Naive B cell (primary cell): ENCODE measurements at regions not wholly inside any gene's neighbourhood (a gene's known extent, or its start where the extent isn't known, plus 50 kb on each side); places are given as distances from the start of the nearest gene placed in this dataset.
"Not testable (repeated sequence)": the region's sequence is repeated elsewhere in the genome, so short reads cannot be mapped to it uniquely, and the experiment has no call there.

ENCODE experiments used
- ATAC-seq, 2 donors: fragments of 150-1000 bp; cut with Tn5 transposase; 2 replicates each; pipeline ENCODE4 v1.10.0; 2021; ENCODE audit warnings: low read depth in 2 of 2, mild to moderate bottlenecking in 2 of 2, moderate library complexity in 2 of 2
- DNase-seq: peaks from one replicate; pipeline ENCODE4 v3.0.0; 2022
- H3K27ac Mint-ChIP-seq, 6 donors: one replicate each; pipeline ENCODE4 v1.8.0; 2020 to 2022; ENCODE audit warnings: mild to moderate bottlenecking in 6 of 6, mixed read lengths in 6 of 6, moderate library complexity in 5 of 6, inconsistent platforms in 2 of 6
- H3K27me3 Mint-ChIP-seq, 3 donors: one replicate each; pipeline ENCODE4 v1.8.0; 2021 to 2022; ENCODE audit warnings: mixed read lengths in 3 of 3, mild to moderate bottlenecking in 1 of 3
- H3K36me3 Mint-ChIP-seq, 2 donors: one replicate each; pipeline ENCODE4 v1.8.0; 2020 to 2022; ENCODE audit warnings: mixed read lengths in 2 of 2, inconsistent platforms in 1 of 2, mild to moderate bottlenecking in 1 of 2
- H3K4me1 Mint-ChIP-seq, 3 donors: one replicate each; pipeline ENCODE4 v1.8.0; 2020 to 2022; ENCODE audit warnings: mixed read lengths in 3 of 3, inconsistent platforms in 1 of 3, mild to moderate bottlenecking in 1 of 3, moderate library complexity in 1 of 3
- H3K4me3 Mint-ChIP-seq, 8 donors: one replicate each; pipeline ENCODE4 v1.8.0; 2020 to 2022; ENCODE audit warnings: mild to moderate bottlenecking in 8 of 8, mixed read lengths in 8 of 8, moderate library complexity in 8 of 8, inconsistent platforms in 2 of 8
- H3K9me3 Mint-ChIP-seq, 7 donors: one replicate each; pipeline ENCODE4 v1.8.0; 2020 to 2022; ENCODE audit warnings: mixed read lengths in 7 of 7, mild to moderate bottlenecking in 5 of 7, inconsistent platforms in 2 of 7, moderate library complexity in 1 of 7

DNA sequence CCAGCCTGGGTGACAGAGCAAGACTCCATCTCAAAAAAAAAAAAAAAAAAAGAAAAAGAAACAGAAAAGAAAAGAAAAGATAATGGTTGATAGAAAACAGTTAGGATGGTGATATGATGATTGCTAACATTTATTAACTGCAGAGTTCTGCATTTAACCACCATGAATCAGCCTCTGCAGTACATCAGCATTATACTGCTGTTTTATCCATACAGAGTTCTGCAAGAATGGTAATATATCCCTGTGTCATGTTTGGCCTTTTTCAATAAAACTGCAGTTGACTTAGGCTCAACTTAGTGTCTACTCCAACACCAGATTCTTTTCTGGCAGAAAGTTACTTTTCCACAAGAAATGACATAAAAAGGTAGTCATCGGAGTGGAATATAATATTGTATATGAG, 62.6 kb downstream of the DUSP6 start:
- no peak overlapping the region for H3K27ac Mint-ChIP-seq
- DNase-seq (no peak), ATAC-seq (no peak)
- H3K4me3 Mint-ChIP-seq = no peak overlapping the region
- H3K36me3 Mint-ChIP-seq = no peaks in the 10 kb centered on the region
- H3K9me3 Mint-ChIP-seq = no peaks in the 10 kb centered on the region
- H3K4me1 Mint-ChIP-seq = no peaks in the 10 kb centered on the region
- peaks cover 0 to 2% (median 0%) of the 10 kb centered on the region in 3 donors for H3K27me3 Mint-ChIP-seq

DNA sequence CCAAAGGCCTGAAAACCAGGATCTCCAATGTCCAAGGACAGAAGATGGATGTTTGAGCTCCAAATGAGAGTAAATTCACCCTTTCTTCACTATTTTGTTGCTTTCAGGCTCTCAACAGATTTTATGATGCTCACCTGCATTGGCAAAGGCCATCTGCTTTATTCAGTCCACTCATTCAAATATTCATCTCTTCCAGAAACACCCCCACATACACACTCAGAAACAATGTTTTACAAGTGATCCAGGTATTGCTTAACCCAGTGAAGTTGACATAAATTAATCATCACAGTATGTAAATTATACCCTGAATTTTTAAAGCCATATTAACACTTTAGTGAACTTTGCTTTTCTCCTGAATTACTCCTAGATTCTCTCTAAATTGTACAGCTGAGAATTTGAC, 63.3 kb downstream of the DUSP6 start:
- DNase-seq (no peak), ATAC-seq (no peak)
- H3K9me3 Mint-ChIP-seq = no peaks in the 10 kb centered on the region
- H3K27ac Mint-ChIP-seq = no peak overlapping the region
- H3K4me3 Mint-ChIP-seq = no peak overlapping the region
- no peaks in the 10 kb centered on the region for H3K27me3 Mint-ChIP-seq
- H3K36me3 Mint-ChIP-seq = no peaks in the 10 kb centered on the region
- H3K4me1 Mint-ChIP-seq = no peaks in the 10 kb centered on the region

- H3K27me3 Mint-ChIP-seq = no peaks in the 10 kb centered on the region
- no peaks in the 10 kb centered on the region for H3K36me3 Mint-ChIP-seq
- ATAC-seq (no peak), DNase-seq (no peak)
- no peak overlapping the region for H3K27ac Mint-ChIP-seq
- H3K4me1 Mint-ChIP-seq = peaks cover 0 to 3% (median 0%) of the 10 kb centered on the region in 3 donors
- H3K4me3 Mint-ChIP-seq = no peak overlapping the region
- H3K9me3 Mint-ChIP-seq = no peaks in the 10 kb centered on the region
Measured at GRCh38 chr12:89286501-89286900, 65.8 kb downstream of the DUSP6 start.

DNA sequence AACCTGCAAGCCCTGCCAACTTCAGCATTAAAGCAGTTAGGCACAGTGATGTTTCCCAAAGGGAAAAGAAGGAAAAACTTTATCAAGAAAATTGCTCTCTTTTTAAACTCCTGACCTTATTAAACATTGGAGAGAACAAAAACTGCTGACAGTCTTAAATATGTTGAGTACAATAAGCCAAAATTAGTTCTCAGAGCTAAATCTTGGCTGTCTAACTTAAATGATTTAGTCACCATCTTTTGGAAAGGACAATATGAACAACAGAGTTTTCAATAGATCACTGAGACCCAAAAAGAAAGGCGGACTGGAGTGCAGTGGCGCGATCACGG, 70.8 kb downstream of the DUSP6 start:
- peak overlapping the region in 1 of 8 donors; percentile 60 for H3K4me3 Mint-ChIP-seq
- peak overlapping the region in 1 of 6 donors; percentile 15 for H3K27ac Mint-ChIP-seq
- H3K9me3 Mint-ChIP-seq = peaks cover 0 to 2% (median 0%) of the 10 kb centered on the region in 7 donors
- peaks cover 0 to 13% (median 8%) of the 10 kb centered on the region in 3 donors for H3K4me1 Mint-ChIP-seq
- H3K27me3 Mint-ChIP-seq = no peaks in the 10 kb centered on the region
- DNase-seq = no peak
- ATAC-seq = no peak
- no peaks in the 10 kb centered on the region for H3K36me3 Mint-ChIP-seq

- Mint-ChIP-seq H3K36me3 (no peaks in the 10 kb centered on the region), H3K4me3 (peak overlapping the region in 3 of 8 donors; percentile 35 to 60 (median 60)), H3K27ac (no peak overlapping the region), H3K27me3 (no peaks in the 10 kb centered on the region), H3K4me1 (peaks cover 0 to 13% (median 8%) of the 10 kb centered on the region in 3 donors), H3K9me3 (peaks cover 0 to 2% (median 0%) of the 10 kb centered on the region in 7 donors)
- ATAC-seq (no peak), DNase-seq (peak; percentile 5)
Measured at GRCh38 chr12:89280833-89281538, 71.3 kb downstream of the DUSP6 start.

GRCh38 chr12:89279499-89279898, 72.8 kb downstream of the DUSP6 start:
- H3K27ac Mint-ChIP-seq = peak overlapping the region in 1 of 6 donors; percentile 38
- peaks cover 0 to 13% (median 8%) of the 10 kb centered on the region in 3 donors for H3K4me1 Mint-ChIP-seq

GRCh38 chr12:89278862-89279261, 73.4 kb downstream of the DUSP6 start:
- H3K4me1 Mint-ChIP-seq = peaks cover 0 to 13% (median 8%) of the 10 kb centered on the region in 3 donors
- H3K27ac Mint-ChIP-seq = peak overlapping the region in 1 of 6 donors; percentile 40
- H3K9me3 Mint-ChIP-seq = peaks cover 0 to 2% (median 0%) of the 10 kb centered on the region in 7 donors
- ATAC-seq (no peak), DNase-seq (no peak)
- no peaks in the 10 kb centered on the region for H3K27me3 Mint-ChIP-seq
- H3K4me3 Mint-ChIP-seq = no peak overlapping the region
- no peaks in the 10 kb centered on the region for H3K36me3 Mint-ChIP-seq

More at GRCh38 chr12:89279499-89279898, 72.8 kb downstream of the DUSP6 start:
- DNase-seq = no peak
- no peaks in the 10 kb centered on the region for H3K27me3 Mint-ChIP-seq
- ATAC-seq = no peak
- H3K9me3 Mint-ChIP-seq = peaks cover 0 to 2% (median 0%) of the 10 kb centered on the region in 7 donors
- no peak overlapping the region for H3K4me3 Mint-ChIP-seq
- no peaks in the 10 kb centered on the region for H3K36me3 Mint-ChIP-seq

DNA sequence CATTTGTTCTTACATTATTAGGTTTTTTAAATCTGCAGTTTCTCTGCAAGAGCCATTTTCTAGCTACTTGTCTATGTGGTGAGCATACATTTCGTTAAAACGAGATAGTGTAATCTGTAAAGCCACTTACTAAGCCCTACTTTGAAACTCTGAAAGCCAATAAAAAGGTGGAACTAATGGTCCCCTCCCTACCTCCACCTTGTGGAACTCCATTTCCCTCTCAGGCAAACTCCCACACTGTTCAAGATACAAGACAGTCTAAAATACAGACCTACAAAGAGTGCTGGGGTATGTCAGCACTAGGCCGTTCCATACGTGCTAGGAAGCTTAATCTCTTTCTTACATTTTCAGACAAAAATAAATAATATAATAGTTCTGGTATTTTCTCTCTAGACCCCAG, 74.1 kb downstream of the DUSP6 start:
- Mint-ChIP-seq H3K27me3 (no peaks in the 10 kb centered on the region), H3K27ac (peak overlapping the region in 1 of 6 donors; percentile 15), H3K36me3 (no peaks in the 10 kb centered on the region), H3K4me3 (no peak overlapping the region), H3K4me1 (peaks cover 0 to 13% (median 8%) of the 10 kb centered on the region in 3 donors), H3K9me3 (peaks cover 0 to 2% (median 0%) of the 10 kb centered on the region in 7 donors)
- no peak for DNase-seq
- ATAC-seq = no peak

DNA sequence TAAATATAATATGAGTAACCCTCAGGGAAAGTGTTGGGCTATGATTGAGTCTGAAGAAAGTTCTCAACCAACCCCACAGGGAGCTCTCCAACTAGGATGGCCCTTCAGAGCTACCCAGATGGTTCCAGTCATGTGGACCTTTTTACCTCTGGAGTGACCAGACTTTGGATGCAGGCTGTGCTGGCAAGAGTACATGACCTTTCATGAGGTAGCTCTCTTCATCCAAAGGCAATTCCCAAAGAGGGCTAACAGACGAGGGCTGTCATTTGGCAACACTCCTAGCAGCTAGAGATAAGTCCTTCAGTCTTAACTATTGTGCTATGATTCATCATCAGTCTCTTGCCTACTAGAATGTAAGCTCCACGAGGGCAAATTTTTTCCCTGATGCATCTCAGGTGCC, 75.4 kb downstream of the DUSP6 start:
- H3K4me3 Mint-ChIP-seq = no peak overlapping the region
- peaks cover 0 to 13% (median 8%) of the 10 kb centered on the region in 3 donors for H3K4me1 Mint-ChIP-seq
- DNase-seq (no peak), ATAC-seq (no peak)
- no peaks in the 10 kb centered on the region for H3K27me3 Mint-ChIP-seq
- peaks cover 0 to 2% (median 0%) of the 10 kb centered on the region in 7 donors for H3K9me3 Mint-ChIP-seq
- H3K36me3 Mint-ChIP-seq = no peaks in the 10 kb centered on the region
- no peak overlapping the region for H3K27ac Mint-ChIP-seq

GRCh38 chr12:89273525-89273924, 78.8 kb downstream of the DUSP6 start:
- ATAC-seq (no peak), DNase-seq (no peak)
- Mint-ChIP-seq H3K27ac (no peak overlapping the region), H3K27me3 (no peaks in the 10 kb centered on the region), H3K36me3 (no peaks in the 10 kb centered on the region), H3K9me3 (peaks cover 0 to 8% (median 5%) of the 10 kb centered on the region in 7 donors), H3K4me3 (no peak overlapping the region), H3K4me1 (no peaks in the 10 kb centered on the region)

- ATAC-seq (no peak), DNase-seq (no peak)
- H3K4me3 Mint-ChIP-seq = no peak overlapping the region
- H3K4me1 Mint-ChIP-seq = peaks cover 5 to 10% (median 7%) of the 10 kb centered on the region in 3 donors
- H3K36me3 Mint-ChIP-seq = no peaks in the 10 kb centered on the region
- peaks cover 0 to 4% (median 0%) of the 10 kb centered on the region in 3 donors for H3K27me3 Mint-ChIP-seq
- H3K9me3 Mint-ChIP-seq = peaks cover 0 to 8% (median 5%) of the 10 kb centered on the region in 7 donors
- no peak overlapping the region for H3K27ac Mint-ChIP-seq
Measured at GRCh38 chr12:89270548-89270947, 81.8 kb downstream of the DUSP6 start.

- Mint-ChIP-seq H3K9me3 (peaks cover 0 to 8% (median 5%) of the 10 kb centered on the region in 7 donors), H3K4me1 (peaks cover 5 to 10% (median 7%) of the 10 kb centered on the region in 3 donors), H3K4me3 (no peak overlapping the region), H3K27ac (no peak overlapping the region), H3K36me3 (no peaks in the 10 kb centered on the region), H3K27me3 (peaks cover 0 to 4% (median 0%) of the 10 kb centered on the region in 3 donors)
- no peak for DNase-seq
- no peak for ATAC-seq
Measured at GRCh38 chr12:89269174-89269573, 83.1 kb downstream of the DUSP6 start.

- Mint-ChIP-seq H3K4me1 (peaks cover 5 to 10% (median 7%) of the 10 kb centered on the region in 3 donors), H3K9me3 (peaks cover 0 to 8% (median 5%) of the 10 kb centered on the region in 7 donors), H3K27me3 (peaks cover 0 to 4% (median 0%) of the 10 kb centered on the region in 3 donors), H3K4me3 (no peak overlapping the region), H3K27ac (no peak overlapping the region), H3K36me3 (no peaks in the 10 kb centered on the region)
- no peak for ATAC-seq
- DNase-seq = no peak
Measured at GRCh38 chr12:89267404-89267803, 84.9 kb downstream of the DUSP6 start.

GRCh38 chr12:89266574-89267188, 85.6 kb downstream of the DUSP6 start:
- Mint-ChIP-seq H3K27ac (peak overlapping the region in 4 of 6 donors; percentile 47 to 92 (median 84)), H3K4me1 (peaks cover 9 to 13% (median 10%) of the 10 kb centered on the region in 3 donors), H3K4me3 (peak overlapping the region in 7 of 8 donors; percentile 10 to 89 (median 70))
- DNase-seq, H3K27me3 Mint-ChIP-seq, H3K9me3 Mint-ChIP-seq, H3K36me3 Mint-ChIP-seq: not testable (repeated sequence)
- peak in 1 of 2 donors; percentile 36 for ATAC-seq
